ENCODE measurements at regions not wholly inside any gene's neighbourhood (a gene's known extent, or its start where the extent isn't known, plus 50 kb on each side); places are given as distances from the start of the nearest gene placed in this dataset.

GRCh38 chr5:142531977-142532780 is 153.7 kb downstream of the FGF1 start:
- TF ChIP-seq CTCF (conservative IDR thresholded peaks at IDR 0.05; ENCODE audit: low read depth in 2 of 2) (no peak), POLR2AphosphoS5 (IDR thresholded peaks at IDR 0.05; ENCODE audit: low read depth) (no peak), CREB1 (CRISPR knock-in tag; IDR thresholded peaks at IDR 0.05; ENCODE audit: low read depth) (no peak), STAT1 (IDR thresholded peaks at IDR 0.05; ENCODE audit: unreplicated experiment) (no peak), EZH2phosphoT487 (IDR thresholded peaks at IDR 0.05; ENCODE audit: unreplicated experiment) (no peak), EZH2 (IDR thresholded peaks at IDR 0.05; ENCODE audit: low read depth, unreplicated experiment) (no peak), NANOG (IDR thresholded peaks at IDR 0.05; ENCODE audit: borderline replicate concordance) (no peak), JUNB (IDR thresholded peaks at IDR 0.05; ENCODE audit: unreplicated experiment) (no peak), ZNF462 (CRISPR knock-in tag; IDR thresholded peaks at IDR 0.05) (no peak), ZNF114 (CRISPR knock-in tag; IDR thresholded peaks at IDR 0.05) (no peak), ZNF331 (CRISPR knock-in tag; IDR thresholded peaks at IDR 0.05; ENCODE audit: low read depth) (no peak)
- TF ChIP-seq, protein P1, sequence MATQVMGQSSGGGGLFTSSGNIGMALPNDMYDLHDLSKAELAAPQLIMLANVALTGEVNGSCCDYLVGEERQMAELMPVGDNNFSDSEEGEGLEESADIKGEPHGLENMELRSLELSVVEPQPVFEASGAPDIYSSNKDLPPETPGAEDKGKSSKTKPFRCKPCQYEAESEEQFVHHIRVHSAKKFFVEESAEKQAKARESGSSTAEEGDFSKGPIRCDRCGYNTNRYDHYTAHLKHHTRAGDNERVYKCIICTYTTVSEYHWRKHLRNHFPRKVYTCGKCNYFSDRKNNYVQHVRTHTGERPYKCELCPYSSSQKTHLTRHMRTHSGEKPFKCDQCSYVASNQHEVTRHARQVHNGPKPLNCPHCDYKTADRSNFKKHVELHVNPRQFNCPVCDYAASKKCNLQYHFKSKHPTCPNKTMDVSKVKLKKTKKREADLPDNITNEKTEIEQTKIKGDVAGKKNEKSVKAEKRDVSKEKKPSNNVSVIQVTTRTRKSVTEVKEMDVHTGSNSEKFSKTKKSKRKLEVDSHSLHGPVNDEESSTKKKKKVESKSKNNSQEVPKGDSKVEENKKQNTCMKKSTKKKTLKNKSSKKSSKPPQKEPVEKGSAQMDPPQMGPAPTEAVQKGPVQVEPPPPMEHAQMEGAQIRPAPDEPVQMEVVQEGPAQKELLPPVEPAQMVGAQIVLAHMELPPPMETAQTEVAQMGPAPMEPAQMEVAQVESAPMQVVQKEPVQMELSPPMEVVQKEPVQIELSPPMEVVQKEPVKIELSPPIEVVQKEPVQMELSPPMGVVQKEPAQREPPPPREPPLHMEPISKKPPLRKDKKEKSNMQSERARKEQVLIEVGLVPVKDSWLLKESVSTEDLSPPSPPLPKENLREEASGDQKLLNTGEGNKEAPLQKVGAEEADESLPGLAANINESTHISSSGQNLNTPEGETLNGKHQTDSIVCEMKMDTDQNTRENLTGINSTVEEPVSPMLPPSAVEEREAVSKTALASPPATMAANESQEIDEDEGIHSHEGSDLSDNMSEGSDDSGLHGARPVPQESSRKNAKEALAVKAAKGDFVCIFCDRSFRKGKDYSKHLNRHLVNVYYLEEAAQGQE (IDR thresholded peaks at IDR 0.05; ENCODE audit: unreplicated experiment), result no peak
- TF ChIP-seq, protein P2, sequence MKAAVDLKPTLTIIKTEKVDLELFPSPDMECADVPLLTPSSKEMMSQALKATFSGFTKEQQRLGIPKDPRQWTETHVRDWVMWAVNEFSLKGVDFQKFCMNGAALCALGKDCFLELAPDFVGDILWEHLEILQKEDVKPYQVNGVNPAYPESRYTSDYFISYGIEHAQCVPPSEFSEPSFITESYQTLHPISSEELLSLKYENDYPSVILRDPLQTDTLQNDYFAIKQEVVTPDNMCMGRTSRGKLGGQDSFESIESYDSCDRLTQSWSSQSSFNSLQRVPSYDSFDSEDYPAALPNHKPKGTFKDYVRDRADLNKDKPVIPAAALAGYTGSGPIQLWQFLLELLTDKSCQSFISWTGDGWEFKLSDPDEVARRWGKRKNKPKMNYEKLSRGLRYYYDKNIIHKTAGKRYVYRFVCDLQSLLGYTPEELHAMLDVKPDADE (IDR thresholded peaks at IDR 0.05), result no peak
